HG03060 (cell line): ENCODE measurements at regions not wholly inside any gene's neighbourhood (a gene's known extent, or its start where the extent isn't known, plus 50 kb on each side); places are given as distances from the start of the nearest gene placed in this dataset.

Experiments
- ATAC-seq: cut with Tn5 transposase; IDR thresholded peaks from one replicate; pipeline ENCODE4 v1.9.1; 2021; ENCODE audit warnings: low read depth, moderate number of reproducible peaks; ENCODE audit not compliant: unreplicated experiment

DNA sequence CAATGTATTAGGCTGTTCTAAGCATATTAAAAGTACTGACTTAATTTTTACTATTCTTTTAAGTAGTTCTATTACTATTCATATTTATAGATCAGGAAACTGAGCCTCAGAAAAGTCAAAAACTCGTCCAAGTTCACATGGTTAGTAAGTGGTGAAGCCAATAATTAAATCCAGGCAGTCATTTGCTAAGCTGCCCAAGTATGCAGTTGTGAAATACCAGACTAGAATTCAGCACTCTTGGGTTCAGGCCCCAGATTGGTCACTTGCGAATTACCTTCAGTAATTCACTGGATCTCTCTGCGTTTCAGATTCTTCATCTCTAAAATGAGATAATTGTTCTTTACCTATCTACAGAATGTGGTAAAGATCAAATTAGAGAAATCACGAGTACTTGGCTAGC lies 161.9 kb upstream of the CADPS start:
- no peak for ATAC-seq

GRCh38 chr3:63042833-63043232 lies 167.6 kb upstream of the CADPS start:
- no peak for ATAC-seq

DNA sequence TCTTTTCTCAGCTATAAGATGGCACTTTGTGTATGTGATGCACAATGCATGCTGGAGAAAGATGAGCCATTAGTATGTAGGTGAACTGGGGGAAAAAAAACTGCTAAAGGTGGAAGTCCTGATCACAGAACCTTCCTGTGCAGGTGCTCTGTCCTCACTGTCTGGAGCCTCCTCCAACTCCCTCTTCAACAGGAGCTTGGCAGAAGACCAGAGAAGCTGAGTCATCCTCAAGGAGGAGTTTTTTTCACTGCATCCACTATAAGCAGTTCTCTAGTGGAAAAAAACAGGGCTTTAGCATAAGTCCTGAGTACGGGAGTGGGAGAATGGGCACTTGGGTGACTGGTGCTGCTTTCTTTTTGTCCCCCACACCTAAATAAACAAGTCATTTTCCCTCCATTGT lies 168.4 kb upstream of the CADPS start:
- no peak for ATAC-seq

DNA sequence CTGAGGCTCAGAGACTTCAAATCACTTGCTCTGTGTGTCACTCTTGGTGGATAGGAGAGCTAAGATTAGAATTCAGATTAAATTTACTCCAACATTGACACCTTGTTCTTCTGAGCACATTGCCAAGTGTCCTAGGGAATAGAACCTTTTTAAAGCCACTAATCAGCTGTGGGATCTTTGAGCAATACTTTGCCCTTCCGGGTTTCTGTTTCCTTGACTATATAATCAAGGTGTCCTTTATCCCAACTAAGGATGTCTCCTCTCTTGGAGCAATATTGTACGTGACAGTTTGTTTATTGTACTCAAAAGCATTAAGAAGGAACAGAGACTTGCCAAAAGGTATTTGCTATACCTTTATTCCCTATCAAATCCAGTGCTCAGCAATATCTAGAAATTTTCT lies 170.9 kb upstream of the CADPS start:
- ATAC-seq: no peak

DNA sequence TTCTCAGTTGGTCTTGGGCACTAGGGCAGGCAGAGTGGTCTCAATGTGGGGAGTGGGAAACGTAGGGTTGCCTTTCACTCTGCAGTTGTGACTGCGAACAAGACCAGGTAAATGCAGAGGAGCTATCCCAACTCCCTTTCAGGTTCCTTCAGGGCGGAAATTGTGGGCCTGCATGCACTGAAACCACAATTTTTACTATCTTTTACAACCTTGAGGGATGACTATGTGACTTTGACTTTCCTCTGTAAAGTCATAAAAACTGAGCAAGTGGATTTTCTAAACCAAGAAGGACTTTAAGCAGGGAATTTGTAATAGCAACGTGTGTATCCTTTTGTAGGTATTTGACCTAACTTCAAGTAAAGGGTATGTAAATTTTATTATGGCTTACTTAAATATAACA lies 171.4 kb upstream of the CADPS start:
- no peak for ATAC-seq

- no peak for ATAC-seq
Measured at GRCh38 chr3:63047068-63047467, 171.9 kb upstream of the CADPS start.

DNA sequence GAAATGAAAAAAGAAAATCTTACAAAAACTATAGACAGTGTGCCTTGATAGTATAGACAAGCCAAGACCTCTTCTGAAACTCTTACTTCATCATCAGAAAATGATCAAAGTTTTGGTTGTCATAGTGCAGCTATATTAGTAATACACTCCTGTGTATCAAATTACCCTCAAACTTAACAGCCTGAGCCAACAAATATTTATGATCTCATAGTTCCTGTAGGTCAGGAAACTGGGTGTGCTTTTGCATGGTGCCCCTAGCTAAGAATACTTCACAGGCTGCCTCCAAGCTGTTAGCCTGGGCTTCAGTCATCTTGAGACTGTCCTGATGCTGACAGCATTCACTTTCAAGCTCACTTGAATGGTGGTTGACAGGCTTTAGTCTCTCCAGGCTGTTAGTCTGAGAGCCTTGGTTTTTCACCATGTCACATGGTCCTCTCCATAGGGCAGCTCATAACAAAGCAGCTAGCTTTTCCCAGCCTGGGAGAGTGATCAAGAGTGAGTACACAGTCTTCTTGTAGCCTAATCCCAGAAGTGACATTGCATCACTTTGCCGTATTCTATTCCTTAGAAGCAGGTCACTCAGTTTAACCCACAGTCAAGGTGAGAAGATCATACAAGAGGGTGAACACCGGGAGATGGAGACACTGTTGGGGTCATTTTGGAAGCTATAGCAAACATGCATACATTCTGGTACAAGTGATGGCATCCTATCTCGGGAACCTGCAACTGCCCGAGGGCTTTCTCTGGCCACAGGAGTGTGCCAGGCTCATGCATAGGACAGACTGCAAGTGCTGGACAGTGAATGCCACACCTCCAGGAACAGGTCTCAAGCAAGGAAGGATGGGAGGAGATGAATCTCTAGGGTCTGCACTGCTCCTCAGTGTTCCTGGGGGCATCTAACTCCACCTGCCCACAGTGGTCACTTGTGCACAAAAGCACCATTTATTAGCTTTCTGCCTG lies 173.4 kb upstream of the CADPS start:
- ATAC-seq: no peak

GRCh38 chr3:63050548-63051177 lies 175.4 kb upstream of the CADPS start:
- no peak for ATAC-seq

- ATAC-seq: no peak
Measured at GRCh38 chr3:63051920-63052319, 176.7 kb upstream of the CADPS start.

DNA sequence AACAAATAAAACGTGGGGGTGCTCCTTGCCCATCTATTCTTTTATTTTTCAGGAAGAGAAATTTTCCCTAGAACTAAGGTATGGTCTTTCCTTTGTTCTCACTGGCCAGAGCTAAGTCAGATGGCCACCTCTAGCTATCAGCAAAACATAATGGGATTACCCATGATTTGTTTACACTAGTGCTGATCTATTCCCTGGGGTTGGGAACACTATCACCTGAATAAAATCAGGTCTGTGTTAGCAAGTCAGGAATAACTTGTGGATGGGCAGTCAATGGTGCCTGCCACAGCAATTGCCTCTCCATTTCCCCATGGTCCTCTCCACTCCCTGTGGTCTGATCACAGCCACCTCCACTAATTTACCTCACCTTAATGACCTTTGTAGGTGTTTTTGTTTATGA lies 181.7 kb upstream of the CADPS start:
- ATAC-seq: no peak

- no peak for ATAC-seq
Measured at GRCh38 chr3:63060412-63060811, 185.2 kb upstream of the CADPS start.

GRCh38 chr3:63061449-63061848 lies 186.2 kb upstream of the CADPS start:
- no peak for ATAC-seq

- ATAC-seq: no peak
Measured at GRCh38 chr3:63064209-63064755, 189.1 kb upstream of the CADPS start.

- no peak for ATAC-seq
Measured at GRCh38 chr3:63067999-63068645, 192.9 kb upstream of the CADPS start.

DNA sequence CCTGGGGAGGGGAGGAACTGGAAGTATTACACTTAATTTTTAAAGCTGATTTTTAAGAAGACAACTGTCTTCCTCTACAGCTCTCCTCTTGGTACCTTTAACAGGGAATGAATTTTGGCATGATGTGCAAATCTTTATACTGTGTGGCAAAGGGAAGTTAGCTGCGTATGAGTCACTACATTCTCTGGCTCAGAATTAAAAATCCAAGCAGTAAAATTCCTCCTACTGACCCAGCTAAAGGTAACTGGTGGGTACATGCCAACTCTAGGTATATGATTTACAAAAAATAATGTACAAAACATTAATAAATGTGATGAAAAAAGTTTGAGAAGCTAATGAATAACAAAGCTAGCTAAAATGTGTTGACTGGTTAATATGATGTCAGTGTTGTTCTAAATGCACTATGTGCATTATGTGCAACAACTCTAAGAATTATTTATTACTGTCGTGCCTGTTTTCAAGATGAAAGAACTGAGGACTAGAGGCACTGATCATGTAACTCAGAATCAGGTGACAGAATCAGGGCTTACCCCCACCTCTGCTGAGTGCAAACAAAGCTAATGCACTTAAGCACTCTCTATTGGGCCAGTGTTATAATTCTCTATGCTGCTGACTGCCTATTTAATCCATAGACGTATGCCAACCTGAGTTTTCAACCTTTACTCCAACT lies 194.7 kb upstream of the CADPS start:
- no peak for ATAC-seq

GRCh38 chr3:63070476-63070810 lies 195.2 kb upstream of the CADPS start:
- no peak for ATAC-seq

DNA sequence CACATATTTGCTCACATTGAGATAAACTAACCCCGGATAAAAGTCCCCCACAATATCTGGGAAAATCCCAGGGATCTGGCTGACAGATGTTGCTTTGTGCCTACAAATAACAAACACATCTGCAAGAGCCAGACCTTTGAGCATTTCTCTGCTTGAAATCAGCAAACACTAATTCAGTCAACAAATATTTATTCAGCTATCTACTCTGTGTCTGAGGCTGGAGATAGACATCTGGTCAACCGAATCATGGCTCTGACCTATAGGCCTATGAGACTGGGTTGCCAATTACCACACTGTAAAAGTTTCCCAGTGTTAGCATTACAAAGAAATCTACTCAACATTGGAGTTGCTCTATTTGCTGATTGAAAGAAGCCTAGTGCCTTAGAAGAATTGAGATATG lies 201.1 kb upstream of the CADPS start:
- no peak for ATAC-seq

GRCh38 chr3:63086190-63086589 lies 191.9 kb upstream of the SYNPR start:
- no peak for ATAC-seq

- ATAC-seq: no peak
Measured at GRCh38 chr3:63089007-63089750, 188.9 kb upstream of the SYNPR start.

GRCh38 chr3:63089751-63090132 lies 188.4 kb upstream of the SYNPR start:
- no peak for ATAC-seq
